22Rv1 (cell line): ENCODE measurements at regions not wholly inside any gene's neighbourhood (a gene's known extent, or its start where the extent isn't known, plus 50 kb on each side); places are given as distances from the start of the nearest gene placed in this dataset.

Experiments
- ZFX ChIP-seq: fragments of 450-650 bp; IDR thresholded peaks from 2 replicates; pipeline ENCODE4 v1.6.1; 2017; ENCODE audit warnings: antibody characterized with exemption, borderline replicate concordance
- TF ChIP-seq, protein P1 (sequence below): fragments of 450-650 bp; IDR thresholded peaks from 2 replicates; pipeline ENCODE4 v1.5.1; 2017; ENCODE audit warnings: mild to moderate bottlenecking

GRCh38 chr14:26773906-26774593, 176.2 kb upstream of the NOVA1 start:
- TF ChIP-seq, protein P1, sequence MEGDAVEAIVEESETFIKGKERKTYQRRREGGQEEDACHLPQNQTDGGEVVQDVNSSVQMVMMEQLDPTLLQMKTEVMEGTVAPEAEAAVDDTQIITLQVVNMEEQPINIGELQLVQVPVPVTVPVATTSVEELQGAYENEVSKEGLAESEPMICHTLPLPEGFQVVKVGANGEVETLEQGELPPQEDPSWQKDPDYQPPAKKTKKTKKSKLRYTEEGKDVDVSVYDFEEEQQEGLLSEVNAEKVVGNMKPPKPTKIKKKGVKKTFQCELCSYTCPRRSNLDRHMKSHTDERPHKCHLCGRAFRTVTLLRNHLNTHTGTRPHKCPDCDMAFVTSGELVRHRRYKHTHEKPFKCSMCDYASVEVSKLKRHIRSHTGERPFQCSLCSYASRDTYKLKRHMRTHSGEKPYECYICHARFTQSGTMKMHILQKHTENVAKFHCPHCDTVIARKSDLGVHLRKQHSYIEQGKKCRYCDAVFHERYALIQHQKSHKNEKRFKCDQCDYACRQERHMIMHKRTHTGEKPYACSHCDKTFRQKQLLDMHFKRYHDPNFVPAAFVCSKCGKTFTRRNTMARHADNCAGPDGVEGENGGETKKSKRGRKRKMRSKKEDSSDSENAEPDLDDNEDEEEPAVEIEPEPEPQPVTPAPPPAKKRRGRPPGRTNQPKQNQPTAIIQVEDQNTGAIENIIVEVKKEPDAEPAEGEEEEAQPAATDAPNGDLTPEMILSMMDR = no peak
- no peak for TF ChIP-seq ZFX
